Mucosa of rectum (tissue), 2 donors: ENCODE measurements at regions not wholly inside any gene's neighbourhood (a gene's known extent, or its start where the extent isn't known, plus 50 kb on each side); places are given as distances from the start of the nearest gene placed in this dataset.
"Not testable (repeated sequence)": the region's sequence is repeated elsewhere in the genome, so short reads cannot be mapped to it uniquely, and the experiment has no call there.

Experiments used
- H3K27ac ChIP-seq, 2 donors: one replicate each; pipeline ENCODE4 v1.7.0; 2013; ENCODE audit warnings: inconsistent platforms in 2 of 2, low read depth in 2 of 2, low read length in 2 of 2
- H3K27me3 ChIP-seq, 2 donors: one replicate each; pipeline ENCODE4 v1.7.0; 2013; ENCODE audit warnings: low read length in 2 of 2; ENCODE audit not compliant: control insufficient read depth in 2 of 2, insufficient read depth in 2 of 2
- H3K36me3 ChIP-seq, 2 donors: one replicate each; pipeline ENCODE4 v1.7.0; 2013; ENCODE audit warnings: low read length in 2 of 2; ENCODE audit not compliant: control insufficient read depth in 2 of 2, insufficient read depth in 2 of 2
- H3K4me1 ChIP-seq, 2 donors: one replicate each; pipeline ENCODE4 v1.7.0; 2013; ENCODE audit warnings: low read length in 2 of 2, mild to moderate bottlenecking in 1 of 2; ENCODE audit not compliant: control insufficient read depth in 2 of 2, insufficient read depth in 2 of 2
- H3K4me3 ChIP-seq, 2 donors: one replicate each; pipeline ENCODE4 v1.7.0; 2013; ENCODE audit warnings: low read length in 2 of 2
- H3K9ac ChIP-seq, 2 donors: one replicate each; pipeline ENCODE4 v1.7.0; 2013; ENCODE audit warnings: low read length in 2 of 2, low read depth in 1 of 2, mild to moderate bottlenecking in 1 of 2
- H3K9me3 ChIP-seq, 2 donors: one replicate each; pipeline ENCODE4 v1.7.0; 2013; ENCODE audit warnings: low read length in 2 of 2; ENCODE audit not compliant: control insufficient read depth in 2 of 2
- donor health status: healthy.
- donor health status: Normal muscosa, but diverticular disease.

- H3K4me1 ChIP-seq = no peaks in the 10 kb centered on the region
- H3K9me3 ChIP-seq = no peaks in the 10 kb centered on the region
Measured at GRCh38 chr2:239654266-239654665, 253.4 kb upstream of the HDAC4 start.

GRCh38 chr2:239651859-239652258 lies 251.0 kb upstream of the HDAC4 start:
- Histone ChIP-seq H3K27me3 (no peaks in the 10 kb centered on the region), H3K9ac (no peak overlapping the region), H3K4me1 (no peaks in the 10 kb centered on the region), H3K36me3 (no peaks in the 10 kb centered on the region), H3K27ac (no peak overlapping the region), H3K4me3 (no peak overlapping the region), H3K9me3 (no peaks in the 10 kb centered on the region)

More at GRCh38 chr2:239654266-239654665, 253.4 kb upstream of the HDAC4 start:
- H3K4me3 ChIP-seq = no peak overlapping the region
- H3K27ac ChIP-seq = no peak overlapping the region
- no peak overlapping the region for H3K9ac ChIP-seq
- H3K36me3 ChIP-seq = no peaks in the 10 kb centered on the region
- no peaks in the 10 kb centered on the region for H3K27me3 ChIP-seq

GRCh38 chr2:239650674-239651073 lies 249.9 kb upstream of the HDAC4 start:
- no peaks in the 10 kb centered on the region for H3K27me3 ChIP-seq
- no peaks in the 10 kb centered on the region for H3K36me3 ChIP-seq
- H3K27ac ChIP-seq = no peak overlapping the region
- H3K9me3 ChIP-seq = no peaks in the 10 kb centered on the region
- H3K4me3 ChIP-seq = no peak overlapping the region
- no peaks in the 10 kb centered on the region for H3K4me1 ChIP-seq
- H3K9ac ChIP-seq = no peak overlapping the region

GRCh38 chr2:239649309-239649708 lies 248.5 kb upstream of the HDAC4 start:
- Histone ChIP-seq H3K4me3 (no peak overlapping the region), H3K36me3 (no peaks in the 10 kb centered on the region), H3K9me3 (no peaks in the 10 kb centered on the region), H3K27me3 (no peaks in the 10 kb centered on the region), H3K9ac (no peak overlapping the region), H3K27ac (no peak overlapping the region), H3K4me1 (no peaks in the 10 kb centered on the region)

- H3K4me1 ChIP-seq = no peaks in the 10 kb centered on the region
- no peaks in the 10 kb centered on the region for H3K9me3 ChIP-seq
- no peak overlapping the region for H3K4me3 ChIP-seq
- no peaks in the 10 kb centered on the region for H3K27me3 ChIP-seq
- H3K9ac ChIP-seq = no peak overlapping the region
- H3K36me3 ChIP-seq = no peaks in the 10 kb centered on the region
- H3K27ac ChIP-seq = no peak overlapping the region
Measured at GRCh38 chr2:239648607-239649006, 247.8 kb upstream of the HDAC4 start.

GRCh38 chr2:239647052-239647819 lies 246.4 kb upstream of the HDAC4 start:
- Histone ChIP-seq H3K36me3 (no peaks in the 10 kb centered on the region), H3K9ac (no peak overlapping the region), H3K4me3 (no peak overlapping the region)

GRCh38 chr2:239646184-239646583 lies 245.4 kb upstream of the HDAC4 start:
- H3K4me1 ChIP-seq = no peaks in the 10 kb centered on the region
- no peak overlapping the region for H3K4me3 ChIP-seq
- H3K9me3 ChIP-seq = no peaks in the 10 kb centered on the region
- no peak overlapping the region for H3K27ac ChIP-seq
- no peak overlapping the region for H3K9ac ChIP-seq
- no peaks in the 10 kb centered on the region for H3K36me3 ChIP-seq
- no peaks in the 10 kb centered on the region for H3K27me3 ChIP-seq

More at GRCh38 chr2:239647052-239647819, 246.4 kb upstream of the HDAC4 start:
- H3K9me3 ChIP-seq = no peaks in the 10 kb centered on the region
- H3K27ac ChIP-seq = no peak overlapping the region
- no peaks in the 10 kb centered on the region for H3K27me3 ChIP-seq
- H3K4me1 ChIP-seq = no peaks in the 10 kb centered on the region

GRCh38 chr2:239644594-239644993 lies 243.8 kb upstream of the HDAC4 start:
- H3K9me3 ChIP-seq, H3K9ac ChIP-seq, H3K4me1 ChIP-seq, H3K27ac ChIP-seq, H3K4me3 ChIP-seq, H3K36me3 ChIP-seq, H3K27me3 ChIP-seq: not testable (repeated sequence)

GRCh38 chr2:239644011-239644410 lies 243.2 kb upstream of the HDAC4 start:
- no peaks in the 10 kb centered on the region for H3K27me3 ChIP-seq
- H3K9ac ChIP-seq = no peak overlapping the region
- no peaks in the 10 kb centered on the region for H3K9me3 ChIP-seq
- no peaks in the 10 kb centered on the region for H3K4me1 ChIP-seq
- H3K27ac ChIP-seq = no peak overlapping the region
- H3K36me3 ChIP-seq = no peaks in the 10 kb centered on the region
- no peak overlapping the region for H3K4me3 ChIP-seq

- Histone ChIP-seq H3K9ac (no peak overlapping the region), H3K4me3 (no peak overlapping the region), H3K9me3 (no peaks in the 10 kb centered on the region), H3K4me1 (no peaks in the 10 kb centered on the region), H3K27ac (no peak overlapping the region), H3K36me3 (no peaks in the 10 kb centered on the region), H3K27me3 (no peaks in the 10 kb centered on the region)
Measured at GRCh38 chr2:239642406-239643004, 241.7 kb upstream of the HDAC4 start.
